ENCODE measurements at regions not wholly inside any gene's neighbourhood (a gene's known extent, or its start where the extent isn't known, plus 50 kb on each side); places are given as distances from the start of the nearest gene placed in this dataset.

- no peaks in the 10 kb centered on the region for H3K4me1 ChIP-seq (ENCODE audit: insufficient read depth, low read length)
- no peak overlapping the region for H3K27ac ChIP-seq (ENCODE audit: low read depth, low read length)
- Mint-ChIP-seq H3K4me1 (no peaks in the 10 kb centered on the region), H3K27me3 (peaks cover 3 to 19% of the 10 kb centered on the region in 2 donors), H3K4me3 (no peak overlapping the region), H3K9me3 (no peaks in the 10 kb centered on the region), H3K27ac (no peak overlapping the region), H3K36me3 (no peaks in the 10 kb centered on the region)
- DNase-seq = no peak
- H3K4me3 ChIP-seq (ENCODE audit: low read length) = no peak overlapping the region
- no peaks in the 10 kb centered on the region for H3K27me3 ChIP-seq (ENCODE audit: insufficient read depth, low read length, poor library complexity, severe bottlenecking)
- ChIA-PET POLR2A (no interaction called here), CTCF (no interaction called here)
- H3K36me3 ChIP-seq (ENCODE audit: insufficient read depth, low read length) = no peaks in the 10 kb centered on the region
- no peaks in the 10 kb centered on the region for H3K9me3 ChIP-seq (ENCODE audit: low read length)
Measured at GRCh38 chr14:66099451-66099850, 386.7 kb upstream of the CCDC196 start.

DNA sequence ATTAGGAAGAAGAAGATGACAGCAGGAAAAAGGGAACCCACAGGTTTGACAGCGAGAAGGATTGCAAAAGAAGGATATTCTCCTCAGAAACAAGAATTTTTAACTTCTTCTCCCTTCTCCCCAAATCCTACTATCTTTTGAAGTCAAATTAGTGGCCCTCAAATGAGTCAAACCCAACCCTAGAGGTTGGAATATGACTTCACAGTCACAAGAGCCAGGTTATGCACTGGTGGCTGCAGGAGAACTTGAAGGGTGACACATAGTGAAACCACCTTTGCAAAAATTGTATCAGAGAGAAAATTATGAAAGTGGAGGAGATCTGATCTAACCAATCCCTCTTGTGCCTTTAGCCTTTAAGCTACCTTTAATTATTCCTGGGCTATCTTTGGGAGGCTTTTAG is 386.2 kb upstream of the CCDC196 start:
- H3K9me3 Mint-ChIP-seq = no peaks in the 10 kb centered on the region
- ChIA-PET POLR2A (no interaction called here), CTCF (no interaction called here)
- H3K4me1 Mint-ChIP-seq = no peaks in the 10 kb centered on the region
- H3K9me3 ChIP-seq (ENCODE audit: low read length) = no peaks in the 10 kb centered on the region
- no peak overlapping the region for H3K27ac Mint-ChIP-seq
- DNase-seq = no peak
- peaks cover 3 to 18% of the 10 kb centered on the region in 2 donors for H3K27me3 Mint-ChIP-seq
- H3K27me3 ChIP-seq (ENCODE audit: insufficient read depth, low read length, poor library complexity, severe bottlenecking) = no peaks in the 10 kb centered on the region
- no peak overlapping the region for H3K27ac ChIP-seq (ENCODE audit: low read depth, low read length)
- H3K36me3 ChIP-seq (ENCODE audit: insufficient read depth, low read length) = no peaks in the 10 kb centered on the region
- no peak overlapping the region for H3K4me3 Mint-ChIP-seq
- no peaks in the 10 kb centered on the region for H3K36me3 Mint-ChIP-seq
- no peak overlapping the region for H3K4me3 ChIP-seq (ENCODE audit: low read length)
- H3K4me1 ChIP-seq (ENCODE audit: insufficient read depth, low read length) = no peaks in the 10 kb centered on the region

DNA sequence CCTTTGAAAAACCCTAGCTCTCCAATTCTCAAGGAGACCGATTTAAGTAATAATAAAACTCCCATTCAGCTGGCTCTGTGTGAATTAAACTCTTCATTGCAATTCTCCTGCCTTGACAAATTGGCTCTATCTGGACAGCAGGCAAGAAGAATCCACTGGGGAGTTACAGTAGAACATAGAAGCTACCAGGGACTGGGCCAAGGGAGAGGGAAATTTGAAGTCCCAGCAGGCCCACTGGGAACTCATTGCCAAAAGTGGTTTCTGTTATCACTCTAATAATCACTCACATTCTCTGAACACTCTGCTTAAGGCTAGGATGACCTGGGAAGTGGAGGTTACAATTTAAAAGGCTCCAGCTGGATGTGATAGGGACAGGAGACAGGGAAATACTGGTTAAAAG is 384.5 kb upstream of the CCDC196 start:
- ChIA-PET POLR2A (no interaction called here), CTCF (no interaction called here)
- Histone ChIP-seq H3K4me3 (ENCODE audit: low read length) (no peak overlapping the region), H3K27ac (ENCODE audit: low read depth, low read length) (no peak overlapping the region), H3K9me3 (ENCODE audit: low read length) (no peaks in the 10 kb centered on the region), H3K27me3 (ENCODE audit: insufficient read depth, low read length, poor library complexity, severe bottlenecking) (no peaks in the 10 kb centered on the region), H3K4me1 (ENCODE audit: insufficient read depth, low read length) (no peaks in the 10 kb centered on the region), H3K36me3 (ENCODE audit: insufficient read depth, low read length) (no peaks in the 10 kb centered on the region)
- Mint-ChIP-seq H3K4me1 (no peaks in the 10 kb centered on the region), H3K27ac (no peak overlapping the region), H3K36me3 (no peaks in the 10 kb centered on the region), H3K4me3 (no peak overlapping the region), H3K27me3 (peaks cover 3 to 22% of the 10 kb centered on the region in 2 donors), H3K9me3 (no peaks in the 10 kb centered on the region)
- DNase-seq = no peak

DNA sequence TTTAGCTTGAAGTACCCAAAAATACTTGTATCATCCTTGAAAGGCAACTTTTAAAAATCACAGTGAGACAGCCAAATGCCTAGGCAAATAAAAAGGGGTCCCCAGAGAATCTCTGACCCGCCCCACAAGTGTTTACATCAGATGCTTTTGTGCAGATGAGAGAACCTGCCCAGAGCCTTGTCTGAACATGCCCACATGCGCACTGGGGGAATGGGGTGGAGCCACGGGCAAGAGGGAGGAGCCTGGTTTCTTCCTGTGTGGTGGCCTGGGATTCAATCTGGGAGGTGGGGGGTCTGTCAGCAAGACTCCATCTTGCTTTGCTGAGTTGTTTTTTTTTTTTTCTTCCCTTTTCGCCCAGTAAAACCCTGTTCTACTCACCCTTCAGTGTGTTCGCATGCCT is 381.7 kb upstream of the CCDC196 start:
- Mint-ChIP-seq H3K4me3 (no peak overlapping the region), H3K36me3 (no peaks in the 10 kb centered on the region), H3K27ac (no peak overlapping the region), H3K27me3 (peaks cover 5 to 22% of the 10 kb centered on the region in 2 donors), H3K9me3 (no peaks in the 10 kb centered on the region), H3K4me1 (no peaks in the 10 kb centered on the region)
- no peak for DNase-seq
- POLR2A ChIA-PET = no interaction called here
- H3K9me3 ChIP-seq (ENCODE audit: low read length) = no peaks in the 10 kb centered on the region
- H3K36me3 ChIP-seq (ENCODE audit: insufficient read depth, low read length) = no peaks in the 10 kb centered on the region
- H3K27me3 ChIP-seq (ENCODE audit: insufficient read depth, low read length, poor library complexity, severe bottlenecking) = no peaks in the 10 kb centered on the region
- H3K27ac ChIP-seq (ENCODE audit: low read depth, low read length) = no peak overlapping the region
- no peaks in the 10 kb centered on the region for H3K4me1 ChIP-seq (ENCODE audit: insufficient read depth, low read length)
- H3K4me3 ChIP-seq (ENCODE audit: low read length) = no peak overlapping the region
- CTCF ChIA-PET = no interaction called here

DNA sequence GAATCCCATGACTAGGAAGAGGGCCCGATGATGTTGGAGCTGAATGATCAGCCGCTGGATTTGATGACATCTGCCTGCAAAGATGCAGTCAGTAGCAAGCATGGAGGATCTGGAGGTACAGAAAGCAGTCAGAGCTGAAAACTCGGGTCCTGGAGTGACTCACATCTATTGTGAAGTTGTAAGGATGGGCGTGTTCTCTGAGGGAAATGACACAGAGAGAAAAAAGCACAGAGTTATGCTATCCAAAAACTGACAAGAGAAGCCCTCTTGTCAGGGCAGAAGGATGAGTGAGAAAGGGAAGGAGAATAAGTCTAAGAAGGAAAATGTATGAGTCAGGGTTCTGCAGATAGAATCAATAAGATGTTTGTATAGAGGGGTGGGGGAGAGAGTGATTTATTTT is 380.4 kb upstream of the CCDC196 start:
- DNase-seq = no peak
- no peaks in the 10 kb centered on the region for H3K36me3 ChIP-seq (ENCODE audit: insufficient read depth, low read length)
- CTCF ChIA-PET = no interaction called here

GRCh38 chr14:66109426-66109825 is 376.7 kb upstream of the CCDC196 start:
- Mint-ChIP-seq H3K9me3 (no peaks in the 10 kb centered on the region), H3K36me3 (no peaks in the 10 kb centered on the region), H3K4me1 (no peaks in the 10 kb centered on the region), H3K27ac (peak overlapping the region in 1 of 8 donors; percentile 54), H3K4me3 (no peak overlapping the region), H3K27me3 (peaks cover 16 to 19% of the 10 kb centered on the region in 2 donors)
- Histone ChIP-seq H3K9me3 (ENCODE audit: low read length) (no peaks in the 10 kb centered on the region), H3K27ac (ENCODE audit: low read depth, low read length) (no peak overlapping the region), H3K4me3 (ENCODE audit: low read length) (no peak overlapping the region), H3K27me3 (ENCODE audit: insufficient read depth, low read length, poor library complexity, severe bottlenecking) (no peaks in the 10 kb centered on the region), H3K4me1 (ENCODE audit: insufficient read depth, low read length) (no peaks in the 10 kb centered on the region), H3K36me3 (ENCODE audit: insufficient read depth, low read length) (no peaks in the 10 kb centered on the region)
- POLR2A ChIA-PET = no interaction called here
- no peak for DNase-seq
- CTCF ChIA-PET = no interaction called here

More for the DNA sequence above, 380.4 kb upstream of the CCDC196 start:
- Mint-ChIP-seq H3K4me1 (no peaks in the 10 kb centered on the region), H3K9me3 (no peaks in the 10 kb centered on the region), H3K27ac (no peak overlapping the region), H3K36me3 (no peaks in the 10 kb centered on the region), H3K4me3 (no peak overlapping the region), H3K27me3 (peaks cover 3 to 22% of the 10 kb centered on the region in 2 donors)
- Histone ChIP-seq H3K9me3 (ENCODE audit: low read length) (no peaks in the 10 kb centered on the region), H3K4me1 (ENCODE audit: insufficient read depth, low read length) (no peaks in the 10 kb centered on the region), H3K27me3 (ENCODE audit: insufficient read depth, low read length, poor library complexity, severe bottlenecking) (no peaks in the 10 kb centered on the region), H3K4me3 (ENCODE audit: low read length) (no peak overlapping the region), H3K27ac (ENCODE audit: low read depth, low read length) (no peak overlapping the region)
- POLR2A ChIA-PET = no interaction called here

DNA sequence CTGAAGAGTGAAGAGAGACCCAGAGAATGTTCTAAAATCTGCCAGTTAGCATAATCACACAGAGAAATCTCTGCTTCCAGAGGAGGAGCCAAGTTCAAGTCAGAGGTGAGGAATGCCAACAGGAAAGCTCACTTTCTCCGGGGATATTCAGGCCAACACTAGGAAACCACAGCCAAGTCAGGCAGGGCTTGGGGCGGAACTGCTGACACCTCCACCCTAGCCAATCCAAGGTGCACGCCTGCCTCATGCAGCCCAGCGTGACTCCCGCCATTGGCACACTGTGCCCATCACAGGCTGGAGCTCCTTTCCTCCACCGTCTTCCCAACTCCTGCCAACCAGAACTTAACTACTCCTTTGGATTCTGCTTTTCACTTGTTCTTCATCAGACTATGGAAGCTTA is 374.3 kb upstream of the CCDC196 start:
- no peak for DNase-seq
- Mint-ChIP-seq H3K4me1 (no peaks in the 10 kb centered on the region), H3K36me3 (no peaks in the 10 kb centered on the region), H3K27ac (no peak overlapping the region), H3K9me3 (no peaks in the 10 kb centered on the region), H3K27me3 (peaks cover 17 to 23% of the 10 kb centered on the region in 2 donors), H3K4me3 (no peak overlapping the region)
- Histone ChIP-seq H3K4me3 (ENCODE audit: low read length) (no peak overlapping the region), H3K36me3 (ENCODE audit: insufficient read depth, low read length) (no peaks in the 10 kb centered on the region), H3K4me1 (ENCODE audit: insufficient read depth, low read length) (no peaks in the 10 kb centered on the region), H3K27me3 (ENCODE audit: insufficient read depth, low read length, poor library complexity, severe bottlenecking) (no peaks in the 10 kb centered on the region), H3K9me3 (ENCODE audit: low read length) (no peaks in the 10 kb centered on the region), H3K27ac (ENCODE audit: low read depth, low read length) (no peak overlapping the region)
- CTCF ChIA-PET = no interaction called here
- POLR2A ChIA-PET = no interaction called here

DNA sequence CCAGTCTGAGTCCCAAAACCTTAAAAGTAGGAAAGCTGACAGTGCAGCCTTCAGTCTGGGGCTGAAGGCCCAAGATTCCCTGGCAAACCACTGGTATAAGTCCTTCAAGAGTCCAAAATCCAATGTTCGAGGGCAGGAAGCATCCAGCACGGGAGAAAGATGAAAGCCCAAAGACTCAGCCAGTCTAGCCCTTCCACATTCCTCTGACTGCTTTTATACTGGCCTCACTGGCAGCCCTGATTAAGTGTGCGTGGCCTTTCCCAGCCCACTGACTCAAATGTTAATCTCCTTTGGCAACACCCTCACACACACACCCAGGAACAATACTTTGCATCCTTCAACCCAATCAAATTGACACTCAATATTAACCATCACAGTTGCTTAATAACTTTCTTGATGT is 372.1 kb upstream of the CCDC196 start:
- Mint-ChIP-seq H3K36me3 (no peaks in the 10 kb centered on the region), H3K27me3 (peaks cover 17 to 38% of the 10 kb centered on the region in 2 donors), H3K4me3 (no peak overlapping the region), H3K9me3 (no peaks in the 10 kb centered on the region), H3K4me1 (no peaks in the 10 kb centered on the region), H3K27ac (no peak overlapping the region)
- POLR2A ChIA-PET = no interaction called here
- Histone ChIP-seq H3K27ac (ENCODE audit: low read depth, low read length) (no peak overlapping the region), H3K9me3 (ENCODE audit: low read length) (no peaks in the 10 kb centered on the region), H3K4me1 (ENCODE audit: insufficient read depth, low read length) (no peaks in the 10 kb centered on the region), H3K27me3 (ENCODE audit: insufficient read depth, low read length, poor library complexity, severe bottlenecking) (no peaks in the 10 kb centered on the region), H3K36me3 (ENCODE audit: insufficient read depth, low read length) (no peaks in the 10 kb centered on the region), H3K4me3 (ENCODE audit: low read length) (no peak overlapping the region)
- no peak for DNase-seq
- CTCF ChIA-PET = no interaction called here

DNA sequence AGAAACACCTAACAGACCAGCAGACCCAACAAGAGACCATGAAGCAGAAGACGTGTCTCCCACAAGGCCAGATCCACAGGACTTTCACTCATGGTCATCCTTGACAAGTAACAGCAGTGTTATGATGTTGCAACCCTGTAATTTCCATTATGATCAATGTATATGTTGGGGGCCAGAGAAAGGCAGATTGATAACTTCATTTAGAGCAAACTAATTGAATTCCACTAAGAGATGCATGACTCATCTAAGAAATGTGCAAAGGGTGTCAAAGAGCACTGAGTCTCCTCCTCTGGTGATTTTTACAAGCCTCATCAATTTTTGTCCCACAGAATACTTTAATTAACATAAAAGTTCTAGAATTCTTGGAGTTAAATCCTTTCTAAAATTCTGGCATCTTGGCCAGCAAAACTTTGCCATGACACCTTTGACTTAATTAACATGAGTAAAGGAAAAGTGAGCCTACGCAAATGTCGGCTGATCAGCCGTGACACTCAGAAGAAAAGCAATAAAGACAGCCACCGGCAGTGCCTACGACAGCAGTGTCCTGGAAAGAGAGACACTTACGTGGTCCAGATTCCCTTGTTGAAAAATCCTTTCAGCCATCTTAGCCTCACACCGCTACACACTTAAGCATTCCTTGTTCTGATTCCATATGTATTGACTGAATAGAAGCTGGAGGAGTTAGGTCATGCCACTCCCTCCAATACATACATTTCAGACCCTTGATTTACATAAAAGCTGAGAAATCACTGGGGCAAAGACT is 370.2 kb upstream of the CCDC196 start:
- peaks cover 18 to 39% of the 10 kb centered on the region in 2 donors for H3K27me3 Mint-ChIP-seq
- Histone ChIP-seq H3K9me3 (ENCODE audit: low read length) (no peaks in the 10 kb centered on the region), H3K4me1 (ENCODE audit: insufficient read depth, low read length) (no peaks in the 10 kb centered on the region), H3K36me3 (ENCODE audit: insufficient read depth, low read length) (no peaks in the 10 kb centered on the region), H3K4me3 (ENCODE audit: low read length) (no peak overlapping the region), H3K27me3 (ENCODE audit: insufficient read depth, low read length, poor library complexity, severe bottlenecking) (no peaks in the 10 kb centered on the region), H3K27ac (ENCODE audit: low read depth, low read length) (no peak overlapping the region)
- CTCF ChIA-PET = no interaction called here
- no peak for DNase-seq
- H3K4me3 Mint-ChIP-seq = no peak overlapping the region
- POLR2A ChIA-PET = no interaction called here
- H3K36me3 Mint-ChIP-seq = no peaks in the 10 kb centered on the region
- no peaks in the 10 kb centered on the region for H3K4me1 Mint-ChIP-seq
- no peaks in the 10 kb centered on the region for H3K9me3 Mint-ChIP-seq
- no peak overlapping the region for H3K27ac Mint-ChIP-seq
